CD4-positive, alpha-beta memory T cell (primary cell): ENCODE measurements at regions not wholly inside any gene's neighbourhood (a gene's known extent, or its start where the extent isn't known, plus 50 kb on each side); places are given as distances from the start of the nearest gene placed in this dataset.

Experiments
- CTCF ChIA-PET: fragments of 350-600 bp; sonication (Branson Sonifier 250); formaldehyde crosslinking; loops from one replicate; lab custom pipeline; 2021; ENCODE audit warnings: inconsistent platforms; ENCODE audit not compliant: partially characterized antibody; lab: Charles Lee
- POLR2A ChIA-PET: fragments of 350-600 bp; sonication (Branson Sonifier 250); formaldehyde crosslinking; loops from one replicate; lab custom pipeline; 2021; ENCODE audit not compliant: partially characterized antibody; lab: Charles Lee
- DNase-seq, 5 donors: peaks; one replicate each; pipeline versions ENCODE4 v3.0.0 to v3.0.0-alpha.2; 2020 to 2022; ENCODE audit warnings: mixed read lengths in 1 of 5
- H3K27ac ChIP-seq: one replicate; pipeline ENCODE4 v1.7.0; 2013; ENCODE audit warnings: low read depth, low read length
- H3K27me3 ChIP-seq: 2 replicates; pipeline ENCODE4 v1.7.0; 2013; ENCODE audit warnings: mild to moderate bottlenecking, low read length, moderate library complexity; ENCODE audit not compliant: insufficient read depth
- H3K36me3 ChIP-seq: 2 replicates; pipeline ENCODE4 v1.7.0; 2013; ENCODE audit warnings: mild to moderate bottlenecking, low read length, moderate library complexity; ENCODE audit not compliant: insufficient read depth
- H3K4me1 ChIP-seq: 2 replicates; pipeline ENCODE4 v1.7.0; 2013; ENCODE audit warnings: mild to moderate bottlenecking, low read length, moderate library complexity; ENCODE audit not compliant: insufficient read depth
- H3K4me3 ChIP-seq, 2 donors: one replicate each; pipeline ENCODE4 v1.7.0; 2013; ENCODE audit warnings: low read length in 2 of 2, mild to moderate bottlenecking in 1 of 2
- H3K9me3 ChIP-seq, 2 donors: one replicate each; pipeline ENCODE4 v1.7.0; 2013; ENCODE audit warnings: low read length in 2 of 2, control low read depth in 1 of 2; ENCODE audit not compliant: control insufficient read depth in 1 of 2
- H3K27ac Mint-ChIP-seq, 7 donors: one replicate each; pipeline ENCODE4 v1.8.0; 2020 to 2021; ENCODE audit warnings: mixed read lengths in 7 of 7, mild to moderate bottlenecking in 6 of 7, inconsistent platforms in 3 of 7, moderate library complexity in 3 of 7
- H3K27me3 Mint-ChIP-seq, 2 donors: one replicate each; pipeline ENCODE4 v1.8.0; 2020 to 2021; ENCODE audit warnings: mixed read lengths in 2 of 2
- H3K36me3 Mint-ChIP-seq, 2 donors: one replicate each; pipeline ENCODE4 v1.8.0; 2020 to 2021; ENCODE audit warnings: mixed read lengths in 2 of 2, inconsistent platforms in 1 of 2, mild to moderate bottlenecking in 1 of 2
- H3K4me1 Mint-ChIP-seq, 4 donors: one replicate each; pipeline ENCODE4 v1.8.0; 2020 to 2021; ENCODE audit warnings: mixed read lengths in 4 of 4, mild to moderate bottlenecking in 1 of 4
- H3K4me3 Mint-ChIP-seq, 8 donors: one replicate each; pipeline ENCODE4 v1.8.0; 2020 to 2021; ENCODE audit warnings: mixed read lengths in 8 of 8, mild to moderate bottlenecking in 7 of 8, moderate library complexity in 6 of 8, inconsistent platforms in 3 of 8
- H3K9me3 Mint-ChIP-seq, 8 donors: one replicate each; pipeline ENCODE4 v1.8.0; 2020 to 2021; ENCODE audit warnings: mixed read lengths in 8 of 8, mild to moderate bottlenecking in 5 of 8, inconsistent platforms in 3 of 8, moderate library complexity in 1 of 8
- intact Hi-C: fragments of 100-400 bp; cut with micrococcal nuclease; formaldehyde crosslinking; loops from one replicate; pipeline ENCODE4 v1.15.1; 2023

DNA sequence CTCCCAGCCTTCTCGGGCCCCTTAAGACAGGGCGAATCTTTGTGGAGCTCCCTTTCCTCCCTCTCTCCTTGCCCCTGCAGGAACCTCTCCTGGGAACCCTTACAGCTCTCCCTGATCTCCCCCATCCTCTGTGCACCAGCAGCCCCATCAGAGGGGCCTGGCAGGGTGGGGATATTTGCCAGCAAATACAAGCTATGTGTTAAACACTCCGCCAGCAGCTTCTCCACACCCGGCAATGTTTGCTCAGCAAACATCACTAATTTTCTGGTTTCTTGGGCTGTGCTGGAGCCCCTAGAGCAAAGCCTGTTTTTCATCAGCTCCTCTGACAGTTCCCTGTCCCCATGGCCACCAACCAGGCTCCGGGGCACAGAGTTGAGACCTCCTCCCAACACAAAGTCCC lies 147.5 kb upstream of the LHX5 start:
- no peaks in the 10 kb centered on the region for H3K4me1 Mint-ChIP-seq
- Histone ChIP-seq H3K4me1 (no peaks in the 10 kb centered on the region), H3K9me3 (no peaks in the 10 kb centered on the region), H3K27ac (no peak overlapping the region), H3K4me3 (no peak overlapping the region), H3K27me3 (no peaks in the 10 kb centered on the region), H3K36me3 (no peaks in the 10 kb centered on the region)
- CTCF ChIA-PET = no interaction called here
- intact Hi-C loops = no loop called here
- peaks cover 13% of the 10 kb centered on the region in 2 donors for H3K27me3 Mint-ChIP-seq
- POLR2A ChIA-PET = no interaction called here
- H3K9me3 Mint-ChIP-seq = peaks cover 0 to 12% (median 5%) of the 10 kb centered on the region in 8 donors
- H3K36me3 Mint-ChIP-seq = no peaks in the 10 kb centered on the region
- H3K4me3 Mint-ChIP-seq = no peak overlapping the region
- H3K27ac Mint-ChIP-seq = no peak overlapping the region
- DNase-seq = no peak

DNA sequence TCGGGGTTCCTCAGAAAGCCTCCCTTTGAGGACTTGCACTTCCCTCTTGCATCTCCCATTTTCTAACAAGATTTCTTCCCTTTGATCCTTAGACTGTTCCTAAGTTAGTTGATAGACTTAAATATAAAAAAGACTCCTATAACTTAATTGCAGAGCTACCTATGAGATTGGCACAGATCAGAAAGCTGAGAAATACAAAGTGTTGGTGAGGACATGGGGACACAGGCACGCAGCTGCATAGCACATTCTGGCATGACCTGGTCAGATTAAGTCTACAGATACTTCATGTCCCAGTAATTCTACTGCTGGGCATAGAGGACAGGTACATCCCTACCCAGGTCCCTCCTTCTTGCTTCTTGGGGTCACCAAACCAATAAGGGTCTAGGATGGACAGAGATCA lies 141.7 kb upstream of the LHX5 start:
- H3K4me3 ChIP-seq = no peak overlapping the region
- intact Hi-C loops = no loop called here
- no peak overlapping the region for H3K27ac ChIP-seq
- Mint-ChIP-seq H3K27me3 (peaks cover 26 to 30% of the 10 kb centered on the region in 2 donors), H3K9me3 (peaks cover 0 to 22% (median 4%) of the 10 kb centered on the region in 8 donors), H3K4me3 (no peak overlapping the region), H3K36me3 (no peaks in the 10 kb centered on the region), H3K27ac (no peak overlapping the region), H3K4me1 (peaks cover 0 to 1% (median 0%) of the 10 kb centered on the region in 4 donors)
- H3K27me3 ChIP-seq = no peaks in the 10 kb centered on the region
- no peaks in the 10 kb centered on the region for H3K9me3 ChIP-seq
- DNase-seq = no peak
- CTCF ChIA-PET = no interaction called here
- no peaks in the 10 kb centered on the region for H3K4me1 ChIP-seq
- POLR2A ChIA-PET = no interaction called here
- H3K36me3 ChIP-seq = no peaks in the 10 kb centered on the region

- H3K4me3 Mint-ChIP-seq = no peak overlapping the region
- H3K4me1 ChIP-seq = no peaks in the 10 kb centered on the region
- no peaks in the 10 kb centered on the region for H3K36me3 Mint-ChIP-seq
- H3K27me3 Mint-ChIP-seq = peaks cover 26 to 31% of the 10 kb centered on the region in 2 donors
- intact Hi-C loops = no loop called here
- H3K9me3 Mint-ChIP-seq = peaks cover 0 to 26% (median 6%) of the 10 kb centered on the region in 8 donors
- H3K4me1 Mint-ChIP-seq = peaks cover 0 to 1% (median 0%) of the 10 kb centered on the region in 4 donors
- CTCF ChIA-PET = no interaction called here
- H3K27me3 ChIP-seq = no peaks in the 10 kb centered on the region
- H3K27ac Mint-ChIP-seq = no peak overlapping the region
- H3K9me3 ChIP-seq = no peaks in the 10 kb centered on the region
- H3K36me3 ChIP-seq = no peaks in the 10 kb centered on the region
- POLR2A ChIA-PET = no interaction called here
- no peak overlapping the region for H3K27ac ChIP-seq
- DNase-seq = no peak
- H3K4me3 ChIP-seq = no peak overlapping the region
These were observed 141.1 kb upstream of the LHX5 start for GRCh38 chr12:113612793-113613192.

GRCh38 chr12:113612076-113612728 lies 140.5 kb upstream of the LHX5 start:
- no peaks in the 10 kb centered on the region for H3K4me1 ChIP-seq
- H3K36me3 ChIP-seq = no peaks in the 10 kb centered on the region
- peaks cover 0 to 1% (median 0%) of the 10 kb centered on the region in 4 donors for H3K4me1 Mint-ChIP-seq
- no peak overlapping the region for H3K4me3 ChIP-seq
- H3K27ac Mint-ChIP-seq = no peak overlapping the region
- intact Hi-C loops = no loop called here
- H3K4me3 Mint-ChIP-seq = no peak overlapping the region
- ChIA-PET POLR2A (no interaction called here), CTCF (no interaction called here)
- peaks cover 0 to 26% (median 7%) of the 10 kb centered on the region in 8 donors for H3K9me3 Mint-ChIP-seq
- no peaks in the 10 kb centered on the region for H3K36me3 Mint-ChIP-seq
- no peaks in the 10 kb centered on the region for H3K9me3 ChIP-seq
- DNase-seq = no peak
- no peaks in the 10 kb centered on the region for H3K27me3 ChIP-seq
- no peak overlapping the region for H3K27ac ChIP-seq
- H3K27me3 Mint-ChIP-seq = peaks cover 29 to 33% of the 10 kb centered on the region in 2 donors

GRCh38 chr12:113611652-113612051 lies 140.0 kb upstream of the LHX5 start:
- H3K4me3 Mint-ChIP-seq = no peak overlapping the region
- H3K27me3 Mint-ChIP-seq = peaks cover 27 to 34% of the 10 kb centered on the region in 2 donors
- no peaks in the 10 kb centered on the region for H3K36me3 Mint-ChIP-seq
- no peaks in the 10 kb centered on the region for H3K9me3 ChIP-seq
- peaks cover 0 to 1% (median 0%) of the 10 kb centered on the region in 4 donors for H3K4me1 Mint-ChIP-seq
- intact Hi-C loops = no loop called here
- H3K27ac ChIP-seq = no peak overlapping the region
- H3K27me3 ChIP-seq = no peaks in the 10 kb centered on the region
- no peak for DNase-seq
- no peaks in the 10 kb centered on the region for H3K36me3 ChIP-seq
- H3K27ac Mint-ChIP-seq = no peak overlapping the region
- no peak overlapping the region for H3K4me3 ChIP-seq
- no peaks in the 10 kb centered on the region for H3K4me1 ChIP-seq
- ChIA-PET POLR2A (no interaction called here), CTCF (no interaction called here)
- H3K9me3 Mint-ChIP-seq = peaks cover 0 to 26% (median 6%) of the 10 kb centered on the region in 8 donors

GRCh38 chr12:113610698-113611097 lies 139.0 kb upstream of the LHX5 start:
- ChIA-PET CTCF (no interaction called here), POLR2A (no interaction called here)
- Histone ChIP-seq H3K9me3 (no peaks in the 10 kb centered on the region), H3K36me3 (no peaks in the 10 kb centered on the region), H3K27me3 (no peaks in the 10 kb centered on the region), H3K4me3 (no peak overlapping the region), H3K27ac (no peak overlapping the region), H3K4me1 (no peaks in the 10 kb centered on the region)
- H3K9me3 Mint-ChIP-seq = peaks cover 0 to 26% (median 8%) of the 10 kb centered on the region in 8 donors
- peaks cover 30 to 37% of the 10 kb centered on the region in 2 donors for H3K27me3 Mint-ChIP-seq
- intact Hi-C loops = no loop called here
- peaks cover 0 to 1% (median 0%) of the 10 kb centered on the region in 4 donors for H3K4me1 Mint-ChIP-seq
- DNase-seq = no peak
- H3K36me3 Mint-ChIP-seq = no peaks in the 10 kb centered on the region
- no peak overlapping the region for H3K27ac Mint-ChIP-seq
- no peak overlapping the region for H3K4me3 Mint-ChIP-seq

- no peak for DNase-seq
- H3K27ac ChIP-seq = no peak overlapping the region
- peaks cover 0 to 21% (median 8%) of the 10 kb centered on the region in 8 donors for H3K9me3 Mint-ChIP-seq
- CTCF ChIA-PET = no interaction called here
- H3K9me3 ChIP-seq = no peaks in the 10 kb centered on the region
- H3K4me1 Mint-ChIP-seq = peaks cover 0 to 1% (median 0%) of the 10 kb centered on the region in 4 donors
- H3K36me3 ChIP-seq = no peaks in the 10 kb centered on the region
- H3K27ac Mint-ChIP-seq = no peak overlapping the region
- POLR2A ChIA-PET = no interaction called here
- H3K36me3 Mint-ChIP-seq = no peaks in the 10 kb centered on the region
- H3K4me3 Mint-ChIP-seq = no peak overlapping the region
- no peak overlapping the region for H3K4me3 ChIP-seq
- peaks cover 29 to 38% of the 10 kb centered on the region in 2 donors for H3K27me3 Mint-ChIP-seq
- intact Hi-C loops = no loop called here
- H3K4me1 ChIP-seq = no peaks in the 10 kb centered on the region
- H3K27me3 ChIP-seq = no peaks in the 10 kb centered on the region
These were observed 138.2 kb upstream of the LHX5 start for GRCh38 chr12:113609692-113610469.
